Left lobe of liver (tissue), 2 donors: ENCODE measurements at regions not wholly inside any gene's neighbourhood (a gene's known extent, or its start where the extent isn't known, plus 50 kb on each side); places are given as distances from the start of the nearest gene placed in this dataset.

ENCODE experiments used
- ATAC-seq: fragments of 200-7000 bp; cut with Tn5 transposase; one replicate; pipeline ENCODE4 v1.9.1; 2020; ENCODE audit warnings: mild to moderate bottlenecking, moderate library complexity
- DNase-seq: peaks from one replicate; pipeline ENCODE4 v3.0.0-alpha.2; 2020; ENCODE audit warnings: low spot score
- donor health status: DM: no; HTN: no; CAD: no; lungs with moderate emphysema.
- donor health status: DM: no; HTN: yes; CAD: no.

DNA sequence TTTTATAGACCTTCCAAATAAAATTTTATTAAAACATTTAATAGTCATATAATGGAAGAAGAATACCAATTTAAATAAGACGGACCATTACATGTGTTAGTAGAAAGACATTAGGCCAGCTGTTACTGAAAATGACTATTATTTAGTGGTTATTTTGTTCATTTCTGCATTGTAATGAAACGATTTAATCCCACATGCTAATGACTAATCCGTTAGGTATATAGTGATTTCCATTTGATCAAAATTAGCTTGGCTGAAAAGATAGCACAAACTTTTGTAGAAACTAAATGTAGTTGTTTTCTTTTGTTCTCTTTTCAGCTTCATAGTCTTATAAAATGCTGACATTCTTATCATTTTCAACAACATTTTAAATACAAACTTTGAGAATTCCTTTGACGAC lies 556.1 kb upstream of the TENM3 start:
- no peak for DNase-seq
- ATAC-seq: no peak

DNA sequence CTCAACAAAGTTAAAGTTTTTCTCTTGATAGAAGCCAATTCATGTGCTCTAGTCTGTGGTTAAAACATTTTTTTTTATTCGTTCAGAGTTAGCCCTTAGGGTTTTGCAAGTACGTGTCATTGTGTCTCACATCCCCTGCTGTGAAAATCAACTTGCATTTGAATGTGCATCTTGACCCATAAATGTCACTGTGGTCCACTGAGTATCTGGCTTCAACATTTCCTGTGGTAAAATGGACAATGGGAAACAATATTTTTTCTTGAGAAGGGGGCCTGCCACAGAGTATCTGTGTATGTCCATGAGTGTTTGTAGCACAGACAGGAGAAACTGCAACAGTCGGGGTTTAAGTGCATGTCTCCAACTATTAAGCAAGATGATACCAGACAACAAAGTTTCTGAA lies 554.8 kb upstream of the TENM3 start:
- no peak for ATAC-seq
- no peak for DNase-seq

DNA sequence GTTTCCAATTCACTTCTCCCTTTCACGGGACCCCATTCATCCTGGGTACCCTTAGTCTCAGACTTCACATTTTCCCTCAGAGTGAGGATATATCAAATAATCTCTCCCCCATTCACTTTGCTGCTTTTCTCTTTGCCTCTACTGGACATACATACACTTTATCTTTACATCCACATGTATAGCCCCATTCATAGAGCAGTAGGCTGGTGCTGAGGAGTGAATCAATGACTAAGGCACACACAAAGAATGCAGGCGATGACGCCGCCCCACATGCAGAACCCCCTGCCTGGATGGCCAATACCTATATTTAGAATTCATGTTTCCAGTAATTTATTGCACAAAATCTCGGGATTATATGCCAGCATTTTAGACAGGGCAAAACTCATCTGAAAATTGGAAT lies 554.3 kb upstream of the TENM3 start:
- DNase-seq (no peak), ATAC-seq (no peak)

DNA sequence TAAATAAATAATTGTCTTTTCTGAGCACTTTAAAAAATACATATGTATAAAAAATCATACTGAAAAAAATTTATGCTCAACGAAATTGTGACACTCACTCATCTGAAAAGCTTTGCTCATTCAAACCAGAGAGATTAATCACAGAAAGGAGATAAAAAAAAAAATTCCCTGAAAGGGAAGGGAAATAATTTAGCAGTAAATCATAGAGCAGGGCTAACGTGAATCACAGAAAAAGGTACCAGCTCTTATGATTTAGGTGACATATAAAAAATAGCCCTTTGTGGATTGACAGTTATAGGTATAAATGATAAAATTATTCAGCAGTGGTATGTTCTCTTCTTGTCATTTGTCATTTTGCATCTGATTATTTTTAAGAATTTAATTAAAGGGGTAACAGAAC lies 552.7 kb upstream of the TENM3 start:
- ATAC-seq: no peak

DNA sequence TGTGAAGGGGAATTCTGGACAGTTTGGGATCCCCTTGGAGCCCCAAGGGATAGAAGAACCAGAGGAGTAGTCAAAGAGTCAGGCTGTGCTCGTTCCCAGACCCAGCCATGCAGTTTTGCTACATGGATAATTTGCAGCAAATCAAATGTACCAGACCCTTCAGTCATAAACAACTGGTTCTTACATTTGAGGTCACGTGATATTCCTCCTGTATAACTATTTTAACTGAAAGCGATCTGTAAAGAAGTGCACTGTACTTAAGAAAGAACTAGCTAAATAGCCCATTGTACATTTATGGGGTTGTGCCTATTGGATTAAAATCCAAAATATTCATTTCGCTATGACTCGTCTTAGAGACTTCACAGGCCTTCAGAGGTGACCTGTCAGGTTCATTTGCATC lies 550.2 kb upstream of the TENM3 start:
- DNase-seq (no peak), ATAC-seq (no peak)

More for the DNA sequence above, 552.7 kb upstream of the TENM3 start:
- no peak for DNase-seq

DNA sequence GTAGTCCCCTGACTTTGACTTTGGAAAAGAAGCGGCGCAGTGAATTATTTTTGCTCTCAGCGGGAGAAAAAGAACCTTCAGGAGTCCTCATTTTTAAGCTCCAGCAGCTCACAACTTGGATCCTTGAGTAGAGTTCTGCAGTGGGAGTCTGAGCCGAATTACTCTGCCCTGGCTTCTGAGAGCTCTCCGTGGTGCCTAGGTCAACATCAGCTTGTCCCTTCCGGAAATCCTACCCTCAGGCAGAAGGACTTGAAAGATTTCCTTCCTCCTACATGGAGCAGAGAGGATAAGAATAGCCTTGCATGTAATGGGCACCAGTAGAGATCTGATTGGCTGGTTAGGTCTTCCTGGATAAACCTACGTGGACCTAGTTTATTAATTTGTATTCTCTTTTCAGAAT lies 549.7 kb upstream of the TENM3 start:
- DNase-seq (no peak), ATAC-seq (no peak)

DNA sequence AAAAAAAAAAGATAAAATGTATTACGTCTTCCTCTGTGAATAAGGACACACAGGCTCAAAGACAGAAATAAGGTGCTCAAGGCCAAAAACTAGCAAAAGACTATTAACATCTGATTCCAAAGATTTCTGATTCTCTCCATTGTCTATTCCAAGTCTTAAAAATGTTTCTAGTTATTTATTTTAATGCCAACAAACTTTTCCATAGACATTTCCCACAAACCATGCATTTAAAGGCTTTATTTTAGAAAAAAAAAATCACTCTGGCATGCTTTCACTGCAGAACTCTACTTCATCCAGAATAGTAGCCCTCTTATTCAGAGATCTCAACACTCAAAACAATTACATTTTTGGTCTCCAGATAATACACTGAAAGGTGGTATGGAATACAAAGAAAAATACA lies 545.0 kb upstream of the TENM3 start:
- no peak for ATAC-seq
- no peak for DNase-seq

DNA sequence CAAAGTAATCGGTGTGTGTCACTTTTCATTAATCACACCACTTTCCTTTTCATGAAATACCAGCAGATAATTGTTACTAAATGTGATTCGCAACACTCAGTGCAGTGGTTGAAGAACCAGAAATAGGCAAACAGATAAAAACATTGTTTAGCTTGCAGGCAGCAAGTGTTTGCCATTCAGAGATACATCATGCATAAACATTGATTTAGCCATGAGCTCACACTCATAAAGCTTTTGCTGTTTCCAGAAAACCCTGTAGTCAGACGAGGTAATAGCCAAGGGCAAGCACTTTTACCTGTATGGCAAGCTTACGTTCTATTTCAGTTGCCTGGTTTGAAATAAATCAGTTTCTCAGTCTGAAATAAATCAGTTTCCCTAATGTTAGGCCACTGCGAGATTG lies 542.0 kb upstream of the TENM3 start:
- no peak for ATAC-seq
- DNase-seq: no peak

DNA sequence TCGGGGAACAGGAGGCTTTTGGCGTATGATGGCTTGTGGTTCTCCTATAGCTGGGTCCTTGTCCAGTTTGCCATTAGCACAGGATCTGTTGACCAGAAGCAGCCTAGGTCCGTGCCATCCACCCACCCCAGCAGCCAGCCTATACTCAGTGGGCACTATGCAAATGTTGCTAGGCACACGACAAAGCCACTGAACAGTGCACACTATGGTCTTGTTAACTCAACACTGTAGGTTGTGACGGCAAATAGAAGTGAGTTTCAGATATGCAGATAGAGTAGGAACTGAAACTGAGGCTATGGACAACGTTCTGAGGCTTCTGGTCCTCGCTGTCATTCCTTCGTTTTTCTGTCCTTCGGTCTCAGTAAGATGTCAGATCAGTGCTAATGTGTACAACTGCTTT lies 541.3 kb upstream of the TENM3 start:
- no peak for DNase-seq
- no peak for ATAC-seq

DNA sequence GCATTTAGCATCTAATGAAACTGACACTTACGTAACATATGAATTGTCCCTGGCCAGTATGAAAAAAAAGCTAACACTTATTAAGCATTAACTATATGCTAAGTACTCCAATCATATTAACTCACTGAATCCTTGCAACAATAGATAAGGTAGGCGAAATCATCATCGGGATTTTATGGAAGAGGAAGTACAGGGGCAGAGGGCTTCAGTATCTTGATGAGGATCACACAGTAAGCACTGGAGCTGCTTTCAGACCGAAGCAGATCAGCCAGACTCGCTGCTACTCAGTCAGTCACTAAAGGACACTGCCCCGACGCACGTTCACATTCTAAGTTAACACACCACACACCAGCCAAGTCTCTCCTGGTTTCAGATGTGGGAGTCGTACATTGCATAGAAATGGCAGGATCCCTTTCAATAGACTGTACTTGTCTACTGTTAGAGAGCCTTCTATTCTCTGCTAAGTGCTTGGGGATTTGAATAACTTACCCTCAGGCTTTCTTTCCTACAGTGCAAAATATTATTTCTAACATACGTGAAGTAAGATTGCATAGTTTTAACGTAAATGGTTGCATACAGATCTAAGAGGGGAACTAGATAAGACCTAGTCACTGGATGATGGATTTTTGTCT lies 540.2 kb upstream of the TENM3 start:
- DNase-seq: no peak
- no peak for ATAC-seq

DNA sequence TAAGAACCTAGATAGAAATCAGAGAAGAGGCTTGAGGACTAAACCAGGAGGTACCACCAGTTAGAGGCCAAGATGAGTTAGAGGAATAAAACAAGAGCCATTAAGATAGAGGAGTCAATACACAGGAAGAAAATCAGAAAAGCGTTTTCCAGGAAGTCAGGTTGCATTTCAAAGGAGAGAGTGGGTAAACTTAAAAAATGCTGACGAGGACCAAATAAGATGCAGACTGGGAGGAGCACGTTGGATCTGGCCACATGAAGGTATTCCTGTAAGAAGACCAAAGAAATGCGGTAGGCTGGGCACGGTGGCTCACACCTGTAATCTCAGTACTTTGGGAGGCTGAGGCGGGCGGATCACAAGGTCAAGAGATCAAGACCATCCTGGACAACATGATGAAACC lies 533.1 kb upstream of the TENM3 start:
- DNase-seq (no peak), ATAC-seq (no peak)

DNA sequence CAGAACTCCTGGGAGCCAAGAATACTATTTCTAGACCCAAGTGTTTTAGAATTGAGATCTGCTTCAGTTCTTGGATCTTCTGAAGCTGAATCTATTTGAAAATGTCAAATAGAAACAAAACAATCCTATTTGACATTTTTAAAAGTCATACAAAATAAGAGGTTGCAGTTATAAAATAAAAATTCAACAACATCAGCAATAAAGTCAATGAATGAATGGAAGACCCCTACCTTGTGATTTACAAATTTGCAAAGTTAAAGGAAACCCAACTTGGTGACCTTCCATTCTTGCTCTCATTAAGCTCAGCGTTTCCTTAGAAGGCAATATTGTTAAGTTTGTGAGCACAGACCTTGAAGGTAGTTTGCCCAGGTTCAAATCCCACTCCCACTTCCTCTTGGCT lies 531.8 kb upstream of the TENM3 start:
- DNase-seq (no peak), ATAC-seq (no peak)

DNA sequence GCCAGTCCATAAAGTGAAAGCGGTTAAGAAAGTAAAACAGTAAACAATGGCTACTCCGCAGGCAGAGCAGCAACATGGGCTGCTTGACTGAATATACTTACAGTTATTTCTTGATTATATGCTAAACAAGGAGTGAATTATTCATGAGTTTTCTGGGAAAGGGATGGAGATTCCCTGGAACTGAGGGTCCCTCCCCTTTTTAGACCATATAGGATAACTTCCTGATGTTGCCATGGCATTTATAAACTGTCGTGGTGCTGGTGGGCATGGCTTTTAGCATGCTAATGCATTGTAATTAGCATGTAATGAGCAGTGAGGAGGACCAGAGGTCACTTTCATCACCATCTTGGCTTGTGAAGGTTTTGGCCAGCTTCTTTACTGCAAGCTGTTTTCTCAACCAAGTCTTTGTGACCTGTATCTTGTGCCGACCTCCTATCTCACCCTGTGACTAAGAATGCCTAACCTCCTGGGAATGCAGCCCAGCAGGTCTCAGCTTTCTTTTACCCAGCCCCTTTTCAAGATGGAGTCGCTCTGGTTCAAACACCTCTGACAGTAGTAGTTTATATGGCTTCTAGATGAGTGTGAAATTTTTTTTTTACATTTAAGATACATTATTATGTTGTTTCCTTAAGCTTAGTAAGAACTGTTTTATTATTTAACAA lies 514.8 kb upstream of the TENM3 start:
- no peak for DNase-seq
- ATAC-seq: no peak

DNA sequence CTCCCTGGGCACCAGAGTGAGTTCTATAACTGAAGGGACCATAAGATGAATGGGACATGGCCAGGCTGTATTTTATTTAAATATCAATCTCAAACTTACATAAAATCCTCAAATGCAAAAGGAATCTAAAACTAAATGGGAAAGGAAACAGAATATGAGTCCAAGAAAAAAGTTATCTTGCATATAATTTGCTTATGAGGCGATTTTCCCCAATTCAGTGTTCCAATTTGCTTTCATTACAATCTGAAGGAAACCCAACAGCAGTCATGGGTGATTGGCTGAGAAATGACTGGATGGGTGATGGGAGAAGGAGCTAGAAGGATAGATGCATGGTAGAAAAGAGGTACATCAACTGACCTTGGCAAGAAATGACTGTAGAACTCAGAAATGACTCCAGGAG lies 511.3 kb upstream of the TENM3 start:
- DNase-seq (no peak), ATAC-seq (no peak)

DNA sequence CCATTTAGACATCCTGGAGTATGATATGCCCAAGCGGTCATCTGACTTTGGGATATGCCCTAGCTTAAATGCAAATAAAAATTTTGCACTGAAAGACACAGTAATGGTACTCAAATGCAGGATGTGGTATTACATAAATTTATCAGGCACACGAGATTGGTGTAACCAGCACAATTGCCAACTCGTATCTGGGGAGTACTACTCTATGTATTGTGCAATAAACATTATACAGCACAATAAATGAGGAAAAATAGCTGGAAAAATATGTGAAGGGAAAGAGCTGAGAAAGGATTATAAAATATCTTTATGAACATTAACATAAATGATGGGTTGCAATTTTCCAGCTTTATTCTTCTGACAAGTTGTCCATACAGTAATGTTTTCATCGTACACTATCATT lies 505.5 kb upstream of the TENM3 start:
- no peak for DNase-seq
- ATAC-seq: no peak

DNA sequence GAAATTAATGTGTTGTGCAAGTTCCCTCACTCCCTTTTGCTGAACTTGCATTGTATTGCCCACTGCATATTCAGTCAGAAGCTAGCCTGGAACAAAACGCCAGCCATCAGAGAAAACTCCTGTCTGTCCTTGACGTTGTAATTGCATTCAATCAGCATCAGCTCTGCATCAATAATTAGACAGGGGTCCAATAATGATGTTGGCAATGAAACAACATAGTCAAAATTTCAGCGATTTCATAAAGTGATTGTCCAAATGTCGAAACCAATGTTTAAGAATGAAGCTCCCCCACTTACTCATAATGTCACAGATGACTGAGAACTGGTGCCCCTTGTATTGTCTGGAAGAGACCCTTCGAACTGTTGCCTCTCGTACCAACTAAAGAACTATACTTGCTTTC lies 504.2 kb upstream of the TENM3 start:
- DNase-seq (no peak), ATAC-seq (no peak)

DNA sequence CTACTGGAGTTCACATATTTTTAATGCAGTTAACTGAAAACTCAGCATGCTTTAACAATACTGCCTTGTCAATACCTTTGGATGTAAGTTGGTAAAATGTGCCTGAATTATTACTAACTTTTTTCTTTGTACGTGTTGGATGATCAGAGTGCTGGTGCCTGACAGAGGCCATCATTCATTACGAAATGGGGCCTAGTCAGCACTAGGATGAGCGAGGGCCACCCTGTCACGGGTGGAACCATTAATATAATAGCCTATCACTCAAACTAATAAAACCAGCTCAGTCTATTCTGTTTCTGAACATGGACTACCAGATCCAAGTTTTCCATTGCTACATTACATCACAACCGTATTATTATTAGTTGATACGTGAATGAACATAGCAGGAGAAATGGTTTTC lies 501.7 kb upstream of the TENM3 start:
- DNase-seq (no peak), ATAC-seq (no peak)

DNA sequence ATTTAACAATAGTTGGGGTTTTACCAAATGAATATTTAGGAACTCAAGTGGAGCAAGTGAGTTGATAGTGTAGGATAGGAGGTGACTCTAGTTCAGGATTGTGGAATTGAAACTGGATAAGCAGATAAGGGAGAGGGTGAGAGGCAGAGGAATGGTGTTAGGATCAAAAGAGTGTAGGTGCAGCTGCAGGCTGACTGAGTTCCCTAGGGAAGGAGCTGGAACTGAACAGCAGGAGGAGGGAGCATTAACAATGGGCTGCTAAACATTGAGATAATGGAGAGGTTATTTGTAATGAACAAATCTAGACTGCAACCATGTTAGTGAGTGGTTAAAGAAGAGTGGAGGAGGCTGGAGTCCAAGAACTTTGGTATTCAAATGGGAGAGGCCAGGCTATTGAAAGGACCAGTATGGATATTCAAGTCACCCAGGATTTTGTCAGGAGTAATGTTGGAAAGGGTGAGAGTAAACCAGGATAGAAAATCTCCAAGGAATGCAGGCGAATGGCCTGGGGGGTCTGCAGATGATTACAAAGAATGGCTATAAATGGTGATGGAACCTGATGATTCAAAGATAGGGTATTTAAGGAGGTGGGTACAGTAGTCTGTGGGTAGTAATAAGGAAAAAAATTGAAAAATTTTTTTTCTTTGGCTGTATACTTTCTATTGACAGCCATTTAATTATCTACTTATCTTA lies 497.1 kb upstream of the TENM3 start:
- ATAC-seq (no peak), DNase-seq (no peak)

DNA sequence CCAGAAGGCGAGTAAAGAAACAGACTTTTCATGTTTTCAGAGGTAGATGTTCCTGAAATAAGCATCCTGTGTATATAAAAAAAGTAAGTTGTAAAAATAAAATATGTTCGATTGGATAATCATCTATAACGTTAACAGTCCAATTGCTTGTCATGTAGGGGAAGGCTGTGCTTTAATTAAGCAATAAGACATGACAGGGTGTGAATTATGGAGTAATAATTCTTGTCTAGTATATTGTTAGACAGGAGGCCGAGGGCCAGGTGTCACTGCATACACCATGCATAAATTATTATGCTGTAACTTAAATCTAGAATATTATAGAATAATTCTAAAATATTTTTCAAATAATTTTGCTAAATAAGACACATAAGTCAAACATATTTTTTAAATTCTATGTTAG lies 494.6 kb upstream of the TENM3 start:
- DNase-seq: no peak
- no peak for ATAC-seq

DNA sequence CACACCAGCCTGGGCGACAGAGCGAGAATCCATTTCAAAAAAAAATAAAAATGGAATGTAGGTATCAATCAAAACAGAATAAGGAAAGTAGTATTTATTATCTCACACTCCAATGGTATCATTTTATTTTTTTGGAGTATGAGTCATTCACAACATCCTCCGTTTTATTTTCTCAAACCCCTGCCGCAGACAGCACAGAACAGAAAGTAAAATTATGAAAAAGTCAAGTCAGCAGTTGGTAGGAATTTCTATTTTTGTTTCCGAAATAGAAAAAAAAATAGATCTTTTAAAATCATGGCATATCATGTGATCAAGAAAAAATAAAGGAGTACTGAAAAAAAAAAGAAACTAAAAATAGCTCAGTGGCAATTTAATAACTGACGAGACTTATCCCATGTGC lies 490.7 kb upstream of the TENM3 start:
- ATAC-seq: no peak
- no peak for DNase-seq

DNA sequence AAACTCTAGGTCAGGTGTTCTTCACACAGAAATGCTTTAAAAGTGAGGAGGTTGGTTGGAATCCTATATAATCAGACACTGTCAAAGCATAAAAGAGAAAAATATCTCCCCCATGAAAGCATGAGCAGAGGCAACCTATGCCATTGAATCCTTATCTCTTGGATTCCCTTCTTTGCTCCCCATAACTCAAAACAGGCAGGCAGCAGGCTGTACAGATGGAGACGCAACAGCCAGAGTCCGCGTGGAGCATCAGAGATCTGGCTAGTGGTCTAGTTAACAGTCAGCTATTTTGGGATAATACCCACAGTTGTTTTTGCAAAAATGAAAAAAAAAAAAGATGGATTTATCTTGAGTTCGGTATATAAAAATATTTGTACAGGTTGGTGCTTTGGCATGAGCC lies 490.0 kb upstream of the TENM3 start:
- no peak for ATAC-seq
- DNase-seq: no peak

DNA sequence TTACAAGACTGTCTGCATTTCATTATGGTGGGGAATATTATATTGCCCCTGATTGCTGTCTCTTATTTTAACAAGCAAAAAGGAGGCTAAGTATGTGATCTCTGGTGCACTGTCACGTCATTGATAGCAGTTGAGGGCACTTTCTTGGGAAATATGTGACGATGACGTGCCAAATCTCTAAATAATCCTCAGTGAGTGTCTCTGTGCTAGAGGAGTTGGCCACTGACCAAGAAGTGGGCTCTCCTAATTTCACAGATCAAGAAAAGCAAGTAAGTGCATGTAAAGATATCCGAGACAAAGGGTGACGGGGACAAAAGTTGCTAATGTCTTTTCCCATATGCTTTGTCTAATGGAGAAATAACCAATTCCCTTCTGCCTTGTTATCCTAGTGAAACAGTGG lies 487.4 kb upstream of the TENM3 start:
- no peak for ATAC-seq
- no peak for DNase-seq
